OCI-LY1 (cell line): ENCODE measurements at regions not wholly inside any gene's neighbourhood (a gene's known extent, or its start where the extent isn't known, plus 50 kb on each side); places are given as distances from the start of the nearest gene placed in this dataset.

Experiments used
- EZH2 ChIP-seq: fragments of 200-600 bp; sonication (generic), shearing (Covaris generic); IDR thresholded peaks from 2 replicates; pipeline ENCODE4 v1.8.0; 2017; ENCODE audit warnings: borderline replicate concordance, mixed run types, mild to moderate bottlenecking, antibody characterized with exemption, low read length, moderate library complexity, mixed read lengths
- TF ChIP-seq, protein P1 (sequence below): fragments of 200-600 bp; sonication (generic), shearing (Covaris generic); IDR thresholded peaks from 2 replicates; pipeline ENCODE4 v1.5.1; 2017; ENCODE audit warnings: mild to moderate bottlenecking, antibody characterized with exemption, low read length, moderate library complexity, mixed read lengths

DNA sequence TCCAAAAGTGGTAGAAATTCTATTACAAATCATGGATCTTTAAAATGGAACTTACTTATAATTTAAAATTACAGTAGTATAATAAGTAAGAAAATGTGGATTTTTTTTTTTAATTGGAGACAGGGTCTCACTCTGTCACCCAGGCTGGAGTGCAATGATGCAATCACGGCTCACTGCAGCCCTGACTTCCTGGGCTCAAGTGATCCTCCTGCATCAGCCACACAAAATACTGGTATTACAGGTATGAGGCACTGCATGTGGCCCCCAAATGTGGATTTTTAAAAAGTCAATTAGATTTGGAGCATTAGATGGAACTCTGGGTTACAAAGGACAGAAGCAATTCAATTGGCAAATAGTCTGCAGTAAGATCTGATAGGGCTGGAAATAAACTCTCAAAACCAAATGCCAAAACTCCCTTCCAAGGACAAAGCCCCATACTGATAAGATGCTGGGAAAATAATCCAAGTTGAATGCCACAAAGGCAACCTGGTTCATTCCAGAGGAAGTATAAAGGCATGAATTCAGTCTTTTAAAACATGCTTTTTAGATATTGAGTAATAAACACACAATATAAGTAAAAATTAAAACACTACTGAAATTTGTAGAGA lies 294.2 kb downstream of the ZNF248 start:
- TF ChIP-seq, protein P1, sequence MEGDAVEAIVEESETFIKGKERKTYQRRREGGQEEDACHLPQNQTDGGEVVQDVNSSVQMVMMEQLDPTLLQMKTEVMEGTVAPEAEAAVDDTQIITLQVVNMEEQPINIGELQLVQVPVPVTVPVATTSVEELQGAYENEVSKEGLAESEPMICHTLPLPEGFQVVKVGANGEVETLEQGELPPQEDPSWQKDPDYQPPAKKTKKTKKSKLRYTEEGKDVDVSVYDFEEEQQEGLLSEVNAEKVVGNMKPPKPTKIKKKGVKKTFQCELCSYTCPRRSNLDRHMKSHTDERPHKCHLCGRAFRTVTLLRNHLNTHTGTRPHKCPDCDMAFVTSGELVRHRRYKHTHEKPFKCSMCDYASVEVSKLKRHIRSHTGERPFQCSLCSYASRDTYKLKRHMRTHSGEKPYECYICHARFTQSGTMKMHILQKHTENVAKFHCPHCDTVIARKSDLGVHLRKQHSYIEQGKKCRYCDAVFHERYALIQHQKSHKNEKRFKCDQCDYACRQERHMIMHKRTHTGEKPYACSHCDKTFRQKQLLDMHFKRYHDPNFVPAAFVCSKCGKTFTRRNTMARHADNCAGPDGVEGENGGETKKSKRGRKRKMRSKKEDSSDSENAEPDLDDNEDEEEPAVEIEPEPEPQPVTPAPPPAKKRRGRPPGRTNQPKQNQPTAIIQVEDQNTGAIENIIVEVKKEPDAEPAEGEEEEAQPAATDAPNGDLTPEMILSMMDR = no peak
- TF ChIP-seq EZH2 = no peak
